SK-N-DZ (cell line): ENCODE measurements at regions not wholly inside any gene's neighbourhood (a gene's known extent, or its start where the extent isn't known, plus 50 kb on each side); places are given as distances from the start of the nearest gene placed in this dataset.

ENCODE experiments used
- DNase-seq: peaks from one replicate; pipeline ENCODE4 v3.0.0-alpha.2; 2015; ENCODE audit warnings: low spot score

GRCh38 chr13:107395927-107396662 is 819.2 kb downstream of the LIG4 start:
- DNase-seq, result peak; percentile 35

GRCh38 chr13:107392205-107392604 is 823.1 kb downstream of the LIG4 start:
- DNase-seq, result no peak

GRCh38 chr13:107387525-107387924 is 819.6 kb upstream of the ARGLU1 start:
- no peak for DNase-seq

- no peak for DNase-seq
Observed at GRCh38 chr13:107379407-107380155, 811.6 kb upstream of the ARGLU1 start.

- peak; percentile 78 for DNase-seq
Observed at GRCh38 chr13:107376341-107377125, 808.6 kb upstream of the ARGLU1 start.

- DNase-seq, result no peak
Observed at GRCh38 chr13:107375701-107376340, 807.9 kb upstream of the ARGLU1 start.

- no peak for DNase-seq
Observed at GRCh38 chr13:107374038-107374437, 806.1 kb upstream of the ARGLU1 start.

- DNase-seq, result peak; percentile 44
Observed at GRCh38 chr13:107373551-107373950, 805.6 kb upstream of the ARGLU1 start.

GRCh38 chr13:107370015-107370785 is 802.3 kb upstream of the ARGLU1 start:
- no peak for DNase-seq

- no peak for DNase-seq
Observed at GRCh38 chr13:107367258-107367657, 799.3 kb upstream of the ARGLU1 start.

GRCh38 chr13:107365466-107366215 is 797.7 kb upstream of the ARGLU1 start:
- no peak for DNase-seq

- DNase-seq, result no peak
Observed at GRCh38 chr13:107364658-107365057, 796.7 kb upstream of the ARGLU1 start.

- no peak for DNase-seq
Observed at GRCh38 chr13:107361666-107362065, 793.7 kb upstream of the ARGLU1 start.

- no peak for DNase-seq
Observed at GRCh38 chr13:107360010-107360409, 792.1 kb upstream of the ARGLU1 start.

GRCh38 chr13:107358866-107359265 is 790.9 kb upstream of the ARGLU1 start:
- no peak for DNase-seq

GRCh38 chr13:107351305-107351704 is 783.4 kb upstream of the ARGLU1 start:
- DNase-seq, result peak; percentile 57

- DNase-seq, result no peak
Observed at GRCh38 chr13:107348925-107349324, 781.0 kb upstream of the ARGLU1 start.

GRCh38 chr13:107348471-107348870 is 780.5 kb upstream of the ARGLU1 start:
- DNase-seq, result no peak

- DNase-seq, result no peak
Observed at GRCh38 chr13:107347641-107348369, 779.9 kb upstream of the ARGLU1 start.

GRCh38 chr13:107342747-107343146 is 774.8 kb upstream of the ARGLU1 start:
- no peak for DNase-seq
